Effector memory CD4-positive, alpha-beta T cell (primary cell): ENCODE measurements at regions not wholly inside any gene's neighbourhood (a gene's known extent, or its start where the extent isn't known, plus 50 kb on each side); places are given as distances from the start of the nearest gene placed in this dataset.

Source experiments
- DNase-seq, 3 donors: peaks; one replicate each; pipeline ENCODE4 v3.0.0-alpha.2; 2020
- H3K27ac ChIP-seq: 2 replicates; pipeline ENCODE4 v1.7.0; 2013; ENCODE audit warnings: mild to moderate bottlenecking, low read length, moderate library complexity; ENCODE audit not compliant: insufficient read depth, poor library complexity, severe bottlenecking
- H3K27me3 ChIP-seq: replicated peaks from 2 replicates; pipeline ENCODE4 v1.7.0; 2013; ENCODE audit warnings: mild to moderate bottlenecking, low read length; ENCODE audit not compliant: insufficient read depth, control insufficient read depth, poor library complexity, severe bottlenecking
- H3K36me3 ChIP-seq: 2 replicates; pipeline ENCODE4 v1.7.0; 2013; ENCODE audit warnings: mild to moderate bottlenecking, low read length, moderate library complexity; ENCODE audit not compliant: control insufficient read depth, insufficient read depth
- H3K4me1 ChIP-seq: 2 replicates; pipeline ENCODE4 v1.7.0; 2013; ENCODE audit warnings: low read length, mild to moderate bottlenecking; ENCODE audit not compliant: control insufficient read depth, insufficient read depth, poor library complexity, severe bottlenecking
- H3K4me3 ChIP-seq: 2 replicates; pipeline ENCODE4 v1.7.0; 2013; ENCODE audit warnings: low read length, low read depth, mild to moderate bottlenecking; ENCODE audit not compliant: insufficient read depth, poor library complexity, severe bottlenecking
- H3K9me3 ChIP-seq: 2 replicates; pipeline ENCODE4 v1.7.0; 2013; ENCODE audit warnings: mild to moderate bottlenecking, low read length, moderate library complexity; ENCODE audit not compliant: control insufficient read depth

DNA sequence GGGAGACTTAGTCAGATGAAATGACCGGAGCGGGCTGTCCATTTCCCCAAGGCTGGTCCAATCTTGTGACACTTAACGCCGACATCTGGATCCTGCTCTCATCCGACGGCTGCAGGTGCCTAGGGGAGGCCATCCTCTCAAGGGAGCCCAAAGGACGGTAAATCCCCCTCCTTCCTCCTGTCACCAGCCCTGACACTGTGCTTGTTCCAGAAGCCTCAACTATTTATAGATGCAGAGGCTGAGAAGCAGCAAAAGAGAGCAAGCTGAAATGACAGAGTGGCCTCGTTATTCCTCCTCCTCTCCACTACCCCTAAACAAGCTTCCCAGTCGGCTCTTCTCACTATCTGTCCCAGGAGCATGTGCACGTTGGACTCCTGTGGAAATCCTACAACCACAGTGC lies 533.7 kb downstream of the LIG4 start:
- Histone ChIP-seq H3K27ac (no peak overlapping the region), H3K36me3 (no peaks in the 10 kb centered on the region), H3K9me3 (no peaks in the 10 kb centered on the region), H3K4me3 (no peak overlapping the region), H3K4me1 (no peaks in the 10 kb centered on the region), H3K27me3 (no peaks in the 10 kb centered on the region)
- no peak for DNase-seq

DNA sequence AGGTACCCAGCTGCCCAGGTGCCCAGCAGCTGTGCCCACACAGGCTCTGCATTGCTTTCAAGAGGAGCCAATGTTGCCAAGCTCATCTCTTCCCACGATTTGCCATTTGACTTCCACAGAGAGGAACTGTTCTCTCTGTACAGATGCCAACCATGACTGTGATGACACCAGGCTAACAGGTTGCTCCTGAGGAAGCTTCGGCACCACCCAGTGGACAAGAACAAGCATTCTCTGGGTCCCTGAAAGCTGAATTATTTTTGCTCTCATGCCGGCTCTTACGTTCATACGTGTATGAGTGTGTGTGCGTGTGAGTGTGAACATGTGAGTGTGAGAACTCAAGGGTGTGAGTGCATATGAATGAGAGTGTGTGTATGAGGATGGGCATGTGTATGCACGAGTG lies 535.2 kb downstream of the LIG4 start:
- H3K27me3 ChIP-seq, result no peaks in the 10 kb centered on the region
- DNase-seq, result no peak
- no peaks in the 10 kb centered on the region for H3K36me3 ChIP-seq
- H3K27ac ChIP-seq, result no peak overlapping the region
- no peaks in the 10 kb centered on the region for H3K9me3 ChIP-seq
- no peak overlapping the region for H3K4me3 ChIP-seq
- H3K4me1 ChIP-seq, result no peaks in the 10 kb centered on the region

- Histone ChIP-seq H3K27ac (no peak overlapping the region), H3K4me1 (no peaks in the 10 kb centered on the region), H3K36me3 (no peaks in the 10 kb centered on the region), H3K4me3 (no peak overlapping the region), H3K27me3 (no peaks in the 10 kb centered on the region), H3K9me3 (no peaks in the 10 kb centered on the region)
- DNase-seq, result no peak
Measured at GRCh38 chr13:107678075-107678689, 537.2 kb downstream of the LIG4 start.

DNA sequence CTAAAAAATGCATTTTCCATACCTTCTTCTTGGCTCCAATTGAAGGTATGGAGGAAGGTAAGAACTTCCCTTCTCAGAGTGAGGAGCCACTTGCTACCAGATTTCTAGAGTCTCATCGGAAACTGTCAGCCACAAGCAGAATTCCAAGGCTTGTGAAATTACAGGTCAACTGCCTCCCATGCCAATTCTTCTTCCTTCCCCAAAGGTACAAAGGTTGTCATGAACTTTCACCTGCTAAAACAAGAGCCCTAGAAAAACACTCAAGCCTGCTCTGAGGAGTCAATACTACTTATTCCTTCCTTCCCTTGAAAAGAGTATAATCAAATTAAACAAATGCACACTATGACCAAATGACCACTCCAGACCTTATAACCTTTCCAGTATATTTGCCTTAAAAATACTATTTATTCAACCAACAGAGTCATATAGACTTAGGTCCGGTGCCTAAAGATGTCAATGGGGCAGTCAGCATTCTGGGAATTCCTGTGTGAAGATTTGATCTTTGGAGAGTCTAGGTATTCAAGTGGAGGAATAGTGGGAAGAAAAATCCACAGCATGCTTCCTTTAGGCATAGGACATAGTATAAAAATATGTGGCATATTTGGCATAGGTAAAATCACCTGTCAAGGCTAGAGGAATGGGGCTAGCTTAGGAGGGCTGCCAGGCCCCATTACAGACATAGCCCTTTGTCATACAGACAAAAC lies 539.3 kb downstream of the LIG4 start:
- Histone ChIP-seq H3K4me1 (no peaks in the 10 kb centered on the region), H3K4me3 (no peak overlapping the region), H3K9me3 (no peaks in the 10 kb centered on the region), H3K36me3 (no peaks in the 10 kb centered on the region), H3K27me3 (no peaks in the 10 kb centered on the region), H3K27ac (no peak overlapping the region)
- DNase-seq, result no peak

- H3K36me3 ChIP-seq, result no peaks in the 10 kb centered on the region
- H3K4me1 ChIP-seq, result no peaks in the 10 kb centered on the region
- H3K9me3 ChIP-seq, result no peaks in the 10 kb centered on the region
- DNase-seq, result no peak
- no peak overlapping the region for H3K27ac ChIP-seq
- H3K4me3 ChIP-seq, result no peak overlapping the region
- no peaks in the 10 kb centered on the region for H3K27me3 ChIP-seq
Measured at GRCh38 chr13:107669391-107669993, 545.8 kb downstream of the LIG4 start.

DNA sequence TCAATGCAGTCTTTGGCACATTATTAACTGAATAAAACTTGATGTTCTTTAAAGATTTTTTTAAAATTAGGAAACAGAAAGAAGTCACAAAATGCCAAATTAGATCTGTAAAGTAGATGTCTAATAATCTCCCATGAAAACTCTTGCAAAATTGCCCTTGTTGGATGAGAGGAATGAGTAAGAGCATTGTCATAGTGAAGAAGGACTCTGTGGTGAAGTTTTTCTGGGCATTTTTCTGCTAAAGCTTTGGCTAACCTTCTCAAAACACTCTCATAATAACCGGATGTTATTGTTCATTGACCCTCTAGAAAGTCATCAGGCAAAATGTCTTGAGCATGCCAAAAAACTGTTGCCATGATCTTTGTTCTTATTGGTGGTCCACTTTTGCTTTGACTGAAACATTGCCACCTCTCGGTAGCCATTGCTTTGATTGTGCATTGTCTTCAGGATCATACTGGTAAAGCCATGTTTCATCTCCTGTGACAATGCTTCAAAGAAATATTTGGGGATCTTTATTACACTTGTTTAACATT lies 549.3 kb downstream of the LIG4 start:
- no peak overlapping the region for H3K4me3 ChIP-seq
- H3K27ac ChIP-seq, result no peak overlapping the region
- no peaks in the 10 kb centered on the region for H3K36me3 ChIP-seq
- no peaks in the 10 kb centered on the region for H3K9me3 ChIP-seq
- no peak for DNase-seq
- no peaks in the 10 kb centered on the region for H3K4me1 ChIP-seq
- H3K27me3 ChIP-seq, result no peaks in the 10 kb centered on the region

DNA sequence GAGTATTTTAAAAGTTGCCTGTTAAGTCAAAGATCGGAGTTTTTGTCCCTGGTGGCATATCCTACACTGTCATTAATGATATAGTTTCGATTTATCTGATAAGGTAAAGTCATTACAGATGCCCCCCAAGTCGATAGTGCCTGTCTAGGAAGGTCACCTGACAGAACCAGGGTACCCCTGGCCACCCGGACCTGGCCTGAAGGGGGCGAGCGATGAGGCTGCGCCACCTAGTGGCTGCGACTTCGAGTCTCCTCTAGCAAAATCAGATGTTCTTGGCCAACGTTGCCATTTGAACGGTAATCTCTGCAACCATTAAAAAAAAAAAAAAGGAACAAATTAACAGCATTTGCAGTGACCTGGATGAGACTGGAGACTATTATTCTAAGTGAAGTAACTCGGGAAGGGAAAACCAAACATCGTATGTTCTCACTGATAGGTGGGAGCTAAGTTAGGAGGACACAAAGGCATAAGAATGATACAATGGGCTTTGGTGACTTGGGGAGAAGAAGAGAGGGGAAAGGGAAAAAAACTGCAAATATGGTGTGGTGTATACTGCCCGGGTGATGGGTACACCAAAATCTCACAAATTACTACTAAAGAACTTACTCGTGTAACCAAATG lies 565.1 kb downstream of the LIG4 start:
- no peak overlapping the region for H3K4me3 ChIP-seq
- no peak overlapping the region for H3K27ac ChIP-seq
- H3K4me1 ChIP-seq, result no peaks in the 10 kb centered on the region
- no peaks in the 10 kb centered on the region for H3K9me3 ChIP-seq
- no peaks in the 10 kb centered on the region for H3K36me3 ChIP-seq
- H3K27me3 ChIP-seq, result no peaks in the 10 kb centered on the region
- DNase-seq, result no peak

DNA sequence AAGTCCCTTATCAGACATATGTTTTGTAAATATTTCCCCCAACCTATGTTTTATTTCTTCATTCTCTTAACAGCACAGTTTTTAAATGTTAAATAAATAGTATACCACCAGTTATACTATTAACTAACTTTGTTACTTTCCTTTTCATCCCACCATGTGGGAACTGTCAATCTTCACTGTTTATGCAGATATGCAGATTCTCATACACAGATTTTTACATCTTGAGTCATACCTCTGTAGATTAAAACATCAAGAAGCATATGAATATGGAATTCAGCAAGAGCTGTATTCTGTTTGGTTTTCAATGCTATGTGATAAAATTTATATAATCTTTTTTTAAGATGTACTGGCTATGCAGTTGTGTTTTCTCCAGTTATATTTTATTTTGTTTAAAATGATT lies 566.3 kb downstream of the LIG4 start:
- H3K36me3 ChIP-seq, result no peaks in the 10 kb centered on the region
- no peaks in the 10 kb centered on the region for H3K27me3 ChIP-seq
- no peaks in the 10 kb centered on the region for H3K9me3 ChIP-seq
- no peak overlapping the region for H3K4me3 ChIP-seq
- H3K27ac ChIP-seq, result no peak overlapping the region
- H3K4me1 ChIP-seq, result no peaks in the 10 kb centered on the region
- no peak for DNase-seq

- no peak for DNase-seq
- H3K36me3 ChIP-seq, result no peaks in the 10 kb centered on the region
- no peaks in the 10 kb centered on the region for H3K4me1 ChIP-seq
- no peaks in the 10 kb centered on the region for H3K9me3 ChIP-seq
- no peaks in the 10 kb centered on the region for H3K27me3 ChIP-seq
- no peak overlapping the region for H3K4me3 ChIP-seq
- no peak overlapping the region for H3K27ac ChIP-seq
Measured at GRCh38 chr13:107644136-107644535, 571.2 kb downstream of the LIG4 start.

DNA sequence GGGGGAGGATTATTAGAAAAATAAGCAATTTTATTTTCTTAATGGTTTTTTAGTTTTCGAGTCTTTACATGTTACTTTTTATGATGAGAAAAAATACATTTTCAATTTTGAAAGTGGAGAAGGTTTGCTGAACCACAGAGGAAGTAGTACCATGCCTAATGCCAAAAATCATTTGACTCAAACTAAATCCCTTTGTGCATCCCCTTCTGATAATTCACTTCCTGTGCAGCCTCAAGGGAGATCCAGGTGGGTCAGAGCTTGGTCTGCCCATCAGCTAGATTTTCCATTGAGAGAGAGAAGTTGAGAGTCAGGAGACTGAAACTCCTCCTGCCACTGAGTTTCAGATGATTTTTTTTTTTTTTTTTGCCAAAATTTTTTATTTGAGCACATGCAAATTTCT lies 571.7 kb downstream of the LIG4 start:
- no peak for DNase-seq
- H3K27ac ChIP-seq, result no peak overlapping the region
- H3K9me3 ChIP-seq, result no peaks in the 10 kb centered on the region
- H3K4me1 ChIP-seq, result no peaks in the 10 kb centered on the region
- H3K4me3 ChIP-seq, result no peak overlapping the region
- no peaks in the 10 kb centered on the region for H3K27me3 ChIP-seq
- H3K36me3 ChIP-seq, result no peaks in the 10 kb centered on the region
